ENCODE measurements at regions not wholly inside any gene's neighbourhood (a gene's known extent, or its start where the extent isn't known, plus 50 kb on each side); places are given as distances from the start of the nearest gene placed in this dataset.

GRCh38 chr2:129103936-129104878 is 785.5 kb upstream of the HS6ST1 start:
- no peak overlapping the region for H3K27ac ChIP-seq
- 64 to 75% (median 75%) methylated on average over 13 of the region's 13 CpGs for whole genome bisulfite sequencing, 3 donors
- no peak overlapping the region for H3K4me3 ChIP-seq
- H3K36me3 ChIP-seq (ENCODE audit: insufficient read depth in 1 of 2, low read depth in 1 of 2) = no peaks in the 10 kb centered on the region
- DNase-seq (no peak), ATAC-seq (no peak)
- no peaks in the 10 kb centered on the region for H3K27me3 ChIP-seq (ENCODE audit: insufficient read depth in 3 of 3, low read length in 2 of 3)
- no peaks in the 10 kb centered on the region for H3K4me1 ChIP-seq
- no peaks in the 10 kb centered on the region for H3K9me3 ChIP-seq
- intact Hi-C loops (cut with DNase I) = no loop called here
- TF ChIP-seq CTCF (IDR thresholded peaks at IDR 0.05) = no peak

- Histone ChIP-seq H3K4me1 (no peaks in the 10 kb centered on the region), H3K36me3 (ENCODE audit: insufficient read depth in 1 of 2, low read depth in 1 of 2) (no peaks in the 10 kb centered on the region), H3K4me3 (no peak overlapping the region), H3K27me3 (ENCODE audit: insufficient read depth in 3 of 3, low read length in 2 of 3) (no peaks in the 10 kb centered on the region), H3K9me3 (no peaks in the 10 kb centered on the region), H3K27ac (no peak overlapping the region)
- no peak for TF ChIP-seq CTCF (IDR thresholded peaks at IDR 0.05)
- ATAC-seq (no peak), DNase-seq (no peak)
- intact Hi-C loops (cut with DNase I) = no loop called here
- 85 to 90% (median 86%) methylated on average over 6 of the region's 6 CpGs for WGBS, 3 donors
Measured at GRCh38 chr2:129112181-129112580, 793.5 kb upstream of the HS6ST1 start.

DNA sequence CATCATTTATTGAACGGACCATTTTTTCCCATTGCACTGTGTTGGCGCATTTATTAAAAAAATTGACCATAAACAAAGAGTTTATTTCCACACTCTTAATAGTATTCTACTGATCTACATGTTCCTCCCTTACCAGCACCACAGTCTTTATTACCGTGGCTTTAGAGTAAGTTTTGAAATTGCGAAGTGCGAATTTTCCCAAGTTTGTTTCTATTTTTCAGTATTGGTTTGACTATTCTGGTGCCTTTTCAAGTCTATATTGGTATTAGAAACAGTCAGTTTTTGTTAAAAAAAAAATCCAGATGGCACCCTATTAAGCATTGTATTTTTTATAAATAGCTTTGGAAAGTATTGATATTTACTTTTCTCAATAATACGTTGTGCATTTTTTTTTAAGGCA is 795.1 kb upstream of the HS6ST1 start:
- Histone ChIP-seq H3K27ac (no peak overlapping the region), H3K4me1 (no peaks in the 10 kb centered on the region), H3K4me3 (no peak overlapping the region), H3K27me3 (ENCODE audit: insufficient read depth in 3 of 3, low read length in 2 of 3) (no peaks in the 10 kb centered on the region), H3K9me3 (no peaks in the 10 kb centered on the region), H3K36me3 (ENCODE audit: insufficient read depth in 1 of 2, low read depth in 1 of 2) (no peaks in the 10 kb centered on the region)
- 91 to 96% (median 93%) methylated on average over 6 of the region's 6 CpGs for WGBS, 3 donors
- no peak for DNase-seq
- intact Hi-C loops (cut with DNase I) = no loop called here
- no peak for TF ChIP-seq CTCF (IDR thresholded peaks at IDR 0.05)
- no peak for ATAC-seq

GRCh38 chr2:129117434-129117833 is 798.8 kb upstream of the HS6ST1 start:
- Histone ChIP-seq H3K4me1 (no peaks in the 10 kb centered on the region), H3K36me3 (ENCODE audit: insufficient read depth in 1 of 2, low read depth in 1 of 2) (no peaks in the 10 kb centered on the region), H3K27me3 (ENCODE audit: insufficient read depth in 3 of 3, low read length in 2 of 3) (no peaks in the 10 kb centered on the region), H3K9me3 (no peaks in the 10 kb centered on the region), H3K27ac (no peak overlapping the region), H3K4me3 (no peak overlapping the region)
- no peak for ATAC-seq
- intact Hi-C loops (cut with DNase I) = no loop called here
- no peak for DNase-seq
- TF ChIP-seq CTCF (IDR thresholded peaks at IDR 0.05) = no peak
- 31 to 50% (median 42%) methylated on average over 2 of the region's 2 CpGs for WGBS, 3 donors

DNA sequence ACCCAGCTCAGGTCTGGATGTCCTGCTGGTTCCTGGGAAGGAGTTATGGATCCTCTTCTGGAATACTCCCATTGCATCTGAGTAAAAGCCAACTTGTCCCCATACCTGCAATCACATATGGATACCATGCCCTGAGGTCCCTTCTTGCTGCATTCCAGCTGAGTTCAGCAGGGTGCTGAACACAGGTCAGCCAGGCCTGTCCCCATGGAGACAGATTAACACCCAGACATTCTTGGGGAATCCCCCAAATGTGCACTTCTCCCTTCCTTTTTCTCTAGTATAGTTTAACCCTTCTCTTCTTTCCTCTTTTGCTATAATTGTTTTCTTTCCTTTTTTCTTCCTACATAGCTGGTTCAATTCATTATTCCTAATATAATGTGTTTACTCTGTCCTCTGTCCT is 799.6 kb upstream of the HS6ST1 start:
- no peaks in the 10 kb centered on the region for H3K9me3 ChIP-seq
- intact Hi-C loops (cut with DNase I) = no loop called here
- DNase-seq (no peak), ATAC-seq (no peak)
- no peak for TF ChIP-seq CTCF (IDR thresholded peaks at IDR 0.05)
- no peaks in the 10 kb centered on the region for H3K4me1 ChIP-seq
- no peak overlapping the region for H3K27ac ChIP-seq
- H3K4me3 ChIP-seq = no peak overlapping the region
- H3K36me3 ChIP-seq (ENCODE audit: insufficient read depth in 1 of 2, low read depth in 1 of 2) = no peaks in the 10 kb centered on the region
- H3K27me3 ChIP-seq (ENCODE audit: insufficient read depth in 3 of 3, low read length in 2 of 3) = no peaks in the 10 kb centered on the region

Measured in psoas muscle (tissue), 7 donors.